ENCODE measurements at regions not wholly inside any gene's neighbourhood (a gene's known extent, or its start where the extent isn't known, plus 50 kb on each side); places are given as distances from the start of the nearest gene placed in this dataset.

DNA sequence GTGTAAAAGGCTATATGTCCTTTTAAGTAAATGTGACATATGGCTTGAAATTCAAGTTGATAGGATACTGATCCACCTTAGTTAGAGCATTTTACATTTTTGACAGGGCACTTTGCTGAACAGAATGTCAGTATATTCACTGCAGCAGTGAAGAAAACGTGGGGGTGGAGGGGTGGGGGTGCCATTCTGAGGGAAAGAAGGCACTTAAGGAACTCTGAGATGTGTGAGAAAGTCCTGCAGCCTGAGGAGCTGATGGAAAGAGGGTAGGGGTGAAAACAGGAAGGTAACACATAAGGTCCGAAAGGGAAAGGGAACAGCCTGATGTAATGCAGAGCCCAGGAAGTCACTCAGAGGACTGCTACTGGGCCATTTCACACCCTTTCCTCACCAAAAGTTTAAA, 265.5 kb upstream of the GRIP1 start:
- Mint-ChIP-seq H3K4me1 (ENCODE audit: low read depth) (peaks cover 14% of the 10 kb centered on the region), H3K36me3 (ENCODE audit: insufficient read depth) (no peaks in the 10 kb centered on the region), H3K27ac (no peak overlapping the region), H3K27me3 (no peaks in the 10 kb centered on the region), H3K9me3 (ENCODE audit: low read depth) (no peaks in the 10 kb centered on the region), H3K4me3 (ENCODE audit: low read depth) (no peak overlapping the region)
- TF ChIP-seq, protein P1, sequence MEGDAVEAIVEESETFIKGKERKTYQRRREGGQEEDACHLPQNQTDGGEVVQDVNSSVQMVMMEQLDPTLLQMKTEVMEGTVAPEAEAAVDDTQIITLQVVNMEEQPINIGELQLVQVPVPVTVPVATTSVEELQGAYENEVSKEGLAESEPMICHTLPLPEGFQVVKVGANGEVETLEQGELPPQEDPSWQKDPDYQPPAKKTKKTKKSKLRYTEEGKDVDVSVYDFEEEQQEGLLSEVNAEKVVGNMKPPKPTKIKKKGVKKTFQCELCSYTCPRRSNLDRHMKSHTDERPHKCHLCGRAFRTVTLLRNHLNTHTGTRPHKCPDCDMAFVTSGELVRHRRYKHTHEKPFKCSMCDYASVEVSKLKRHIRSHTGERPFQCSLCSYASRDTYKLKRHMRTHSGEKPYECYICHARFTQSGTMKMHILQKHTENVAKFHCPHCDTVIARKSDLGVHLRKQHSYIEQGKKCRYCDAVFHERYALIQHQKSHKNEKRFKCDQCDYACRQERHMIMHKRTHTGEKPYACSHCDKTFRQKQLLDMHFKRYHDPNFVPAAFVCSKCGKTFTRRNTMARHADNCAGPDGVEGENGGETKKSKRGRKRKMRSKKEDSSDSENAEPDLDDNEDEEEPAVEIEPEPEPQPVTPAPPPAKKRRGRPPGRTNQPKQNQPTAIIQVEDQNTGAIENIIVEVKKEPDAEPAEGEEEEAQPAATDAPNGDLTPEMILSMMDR (IDR thresholded peaks at IDR 0.05; ENCODE audit: unreplicated experiment) = no peak
- DNase-seq (ENCODE audit: low spot score, unreplicated experiment) = no peak

DNA sequence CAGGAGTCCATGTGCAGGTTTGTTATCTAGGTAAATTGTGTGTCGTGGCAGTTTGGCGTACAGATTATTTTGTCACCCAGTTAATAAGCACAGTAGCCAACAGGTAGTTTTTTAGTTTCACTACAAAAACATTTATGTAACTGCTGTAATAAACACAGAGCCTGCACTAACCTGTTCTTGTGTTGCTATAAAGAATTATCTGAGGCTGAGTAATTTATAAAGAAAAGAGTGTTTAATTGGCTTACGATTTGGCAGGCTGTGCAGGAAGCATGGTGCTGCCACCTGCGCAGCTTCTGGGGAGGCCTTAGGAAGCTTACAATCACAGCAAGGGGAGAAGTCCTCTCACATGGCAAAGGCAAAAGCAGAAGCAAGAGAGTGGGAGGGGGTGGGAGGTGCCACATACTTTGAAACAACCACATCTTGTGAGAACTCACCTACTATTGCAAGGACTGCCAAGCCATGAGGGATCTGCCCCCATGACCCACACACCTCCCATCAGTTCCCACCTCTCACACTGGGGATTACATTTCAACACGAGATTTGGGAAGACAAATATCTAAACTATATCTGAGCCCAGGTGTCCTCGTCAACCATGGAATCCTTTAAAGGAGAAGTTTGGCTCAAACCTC, 266.4 kb upstream of the GRIP1 start:
- Mint-ChIP-seq H3K4me3 (ENCODE audit: low read depth) (no peak overlapping the region), H3K36me3 (ENCODE audit: insufficient read depth) (no peaks in the 10 kb centered on the region), H3K27me3 (no peaks in the 10 kb centered on the region), H3K27ac (no peak overlapping the region), H3K4me1 (ENCODE audit: low read depth) (peaks cover 14% of the 10 kb centered on the region), H3K9me3 (ENCODE audit: low read depth) (no peaks in the 10 kb centered on the region)
- TF ChIP-seq, protein P1 (IDR thresholded peaks at IDR 0.05; ENCODE audit: unreplicated experiment) = no peak
- DNase-seq (ENCODE audit: low spot score, unreplicated experiment) = no peak

DNA sequence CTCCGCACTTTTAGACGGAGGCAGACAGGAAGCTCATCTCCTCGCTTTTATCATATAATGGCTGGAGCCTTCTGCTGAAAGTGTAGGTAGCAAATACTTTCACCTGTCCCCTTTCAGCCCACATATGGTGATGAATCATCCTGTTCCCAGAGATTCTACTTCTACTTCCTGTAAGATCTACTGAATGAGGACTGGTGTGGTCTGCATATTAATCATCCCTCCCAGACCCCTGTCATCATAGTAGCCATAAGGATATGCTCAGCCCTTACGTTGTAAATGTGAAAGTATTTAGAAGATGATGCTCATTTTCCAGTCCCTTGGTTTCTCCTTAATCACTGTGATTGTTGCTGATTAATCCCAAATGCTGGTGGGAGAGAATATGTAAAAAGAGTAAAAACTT, 268.2 kb upstream of the GRIP1 start:
- TF ChIP-seq, protein P1 (IDR thresholded peaks at IDR 0.05; ENCODE audit: unreplicated experiment) = no peak
- Mint-ChIP-seq H3K4me3 (ENCODE audit: low read depth) (no peak overlapping the region), H3K27me3 (no peaks in the 10 kb centered on the region), H3K4me1 (ENCODE audit: low read depth) (peaks cover 8% of the 10 kb centered on the region), H3K9me3 (ENCODE audit: low read depth) (no peaks in the 10 kb centered on the region), H3K27ac (no peak overlapping the region), H3K36me3 (ENCODE audit: insufficient read depth) (no peaks in the 10 kb centered on the region)
- no peak for DNase-seq (ENCODE audit: low spot score, unreplicated experiment)

DNA sequence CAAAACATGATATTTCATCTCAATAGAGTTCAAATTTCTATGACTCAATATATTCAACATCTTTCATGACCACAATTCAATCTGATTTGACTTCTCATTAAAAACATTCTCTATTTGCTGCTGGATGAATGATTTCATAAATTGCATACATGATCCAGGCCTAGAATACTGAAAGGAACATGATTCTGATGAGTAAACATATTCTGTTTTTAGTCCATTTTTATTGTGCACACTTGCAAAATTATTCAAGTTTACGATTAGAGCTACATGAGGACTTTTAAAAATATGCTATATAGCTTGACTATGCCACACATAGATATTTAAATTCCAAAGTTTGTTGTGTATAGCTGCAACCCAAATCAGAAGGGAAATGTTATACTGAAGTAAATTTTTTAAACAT, 273.8 kb upstream of the GRIP1 start:
- Mint-ChIP-seq H3K36me3 (ENCODE audit: insufficient read depth) (no peaks in the 10 kb centered on the region), H3K27ac (no peak overlapping the region), H3K9me3 (ENCODE audit: low read depth) (no peaks in the 10 kb centered on the region), H3K4me1 (ENCODE audit: low read depth) (no peaks in the 10 kb centered on the region), H3K4me3 (ENCODE audit: low read depth) (no peak overlapping the region), H3K27me3 (no peaks in the 10 kb centered on the region)
- TF ChIP-seq, protein P1 (IDR thresholded peaks at IDR 0.05; ENCODE audit: unreplicated experiment) = no peak
- DNase-seq (ENCODE audit: low spot score, unreplicated experiment) = no peak

DNA sequence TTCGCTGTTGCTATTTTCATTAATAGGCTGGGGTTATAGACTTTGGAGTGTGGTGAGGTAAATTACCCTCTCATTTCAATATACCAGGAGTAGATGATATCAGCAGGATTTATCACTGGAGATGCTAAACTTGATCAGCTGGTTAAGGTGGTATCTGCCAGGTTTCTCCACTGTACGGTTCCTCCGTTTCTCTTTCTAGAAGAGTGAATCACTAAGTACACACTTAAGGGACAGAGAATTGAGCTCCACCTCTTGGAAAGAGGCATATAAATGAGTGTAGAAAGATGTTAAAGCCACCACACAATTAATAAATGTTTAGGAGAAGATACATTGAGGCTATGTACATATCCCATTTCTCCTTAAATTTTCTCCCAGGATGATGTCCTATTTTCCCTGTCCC, 277.4 kb upstream of the GRIP1 start:
- H3K36me3 Mint-ChIP-seq (ENCODE audit: insufficient read depth) = no peaks in the 10 kb centered on the region
- H3K27me3 Mint-ChIP-seq = no peaks in the 10 kb centered on the region
- H3K4me1 Mint-ChIP-seq (ENCODE audit: low read depth) = peaks cover 4% of the 10 kb centered on the region
- no peak overlapping the region for H3K27ac Mint-ChIP-seq
- DNase-seq (ENCODE audit: low spot score, unreplicated experiment) = no peak
- no peaks in the 10 kb centered on the region for H3K9me3 Mint-ChIP-seq (ENCODE audit: low read depth)
- TF ChIP-seq, protein P1 (IDR thresholded peaks at IDR 0.05; ENCODE audit: unreplicated experiment) = no peak
- H3K4me3 Mint-ChIP-seq (ENCODE audit: low read depth) = no peak overlapping the region
